ENCODE measurements at regions not wholly inside any gene's neighbourhood (a gene's known extent, or its start where the extent isn't known, plus 50 kb on each side); places are given as distances from the start of the nearest gene placed in this dataset.

DNA sequence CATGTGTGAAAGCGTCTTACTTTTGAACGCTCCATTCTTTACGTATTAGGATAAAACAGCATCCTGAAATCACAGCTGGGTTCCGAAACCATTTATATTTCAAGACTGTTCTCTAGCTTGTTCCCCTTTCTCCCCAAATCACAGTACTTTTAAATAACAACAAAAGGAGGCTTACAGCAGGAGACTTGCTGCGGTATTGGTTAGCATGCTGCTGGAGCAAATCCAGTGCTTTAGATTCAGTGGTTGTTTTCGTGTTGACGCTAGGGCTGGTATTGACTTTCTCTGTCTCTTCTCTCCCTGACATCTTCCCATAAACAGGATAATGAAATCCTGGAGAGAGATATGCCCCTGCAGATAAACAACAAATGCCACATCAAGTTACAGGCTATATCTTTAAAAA, 103.1 kb downstream of the ZNF608 start:
- TF ChIP-seq, protein P1, sequence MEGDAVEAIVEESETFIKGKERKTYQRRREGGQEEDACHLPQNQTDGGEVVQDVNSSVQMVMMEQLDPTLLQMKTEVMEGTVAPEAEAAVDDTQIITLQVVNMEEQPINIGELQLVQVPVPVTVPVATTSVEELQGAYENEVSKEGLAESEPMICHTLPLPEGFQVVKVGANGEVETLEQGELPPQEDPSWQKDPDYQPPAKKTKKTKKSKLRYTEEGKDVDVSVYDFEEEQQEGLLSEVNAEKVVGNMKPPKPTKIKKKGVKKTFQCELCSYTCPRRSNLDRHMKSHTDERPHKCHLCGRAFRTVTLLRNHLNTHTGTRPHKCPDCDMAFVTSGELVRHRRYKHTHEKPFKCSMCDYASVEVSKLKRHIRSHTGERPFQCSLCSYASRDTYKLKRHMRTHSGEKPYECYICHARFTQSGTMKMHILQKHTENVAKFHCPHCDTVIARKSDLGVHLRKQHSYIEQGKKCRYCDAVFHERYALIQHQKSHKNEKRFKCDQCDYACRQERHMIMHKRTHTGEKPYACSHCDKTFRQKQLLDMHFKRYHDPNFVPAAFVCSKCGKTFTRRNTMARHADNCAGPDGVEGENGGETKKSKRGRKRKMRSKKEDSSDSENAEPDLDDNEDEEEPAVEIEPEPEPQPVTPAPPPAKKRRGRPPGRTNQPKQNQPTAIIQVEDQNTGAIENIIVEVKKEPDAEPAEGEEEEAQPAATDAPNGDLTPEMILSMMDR (IDR thresholded peaks at IDR 0.05) = no peak
- TF ChIP-seq EP300 (IDR thresholded peaks at IDR 0.05; ENCODE audit: borderline replicate concordance in 1 of 2, low read depth in 1 of 2, low read length in 1 of 2) = no peak
- TF ChIP-seq, protein P2, sequence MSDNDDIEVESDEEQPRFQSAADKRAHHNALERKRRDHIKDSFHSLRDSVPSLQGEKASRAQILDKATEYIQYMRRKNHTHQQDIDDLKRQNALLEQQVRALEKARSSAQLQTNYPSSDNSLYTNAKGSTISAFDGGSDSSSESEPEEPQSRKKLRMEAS (IDR thresholded peaks at IDR 0.05; ENCODE audit: low read depth) = no peak
- no peak for TF ChIP-seq CHD2 (IDR thresholded peaks at IDR 0.05; ENCODE audit: low read length, partially characterized antibody)
- TF ChIP-seq EZH2phosphoT487 (IDR thresholded peaks at IDR 0.05; ENCODE audit: borderline replicate concordance, low read depth) = no peak
- TF ChIP-seq POLR2AphosphoS5 (IDR thresholded peaks at IDR 0.05; ENCODE audit: low read depth, low read length) = no peak
- TF ChIP-seq GATA2 (CRISPR knock-in tag; IDR thresholded peaks at IDR 0.05) = no peak
- TF ChIP-seq GABPA (IDR thresholded peaks at IDR 0.05; ENCODE audit: low read depth) = no peak
- no peak for TF ChIP-seq TCF12 (IDR thresholded peaks at IDR 0.05)
- TF ChIP-seq, protein P3, sequence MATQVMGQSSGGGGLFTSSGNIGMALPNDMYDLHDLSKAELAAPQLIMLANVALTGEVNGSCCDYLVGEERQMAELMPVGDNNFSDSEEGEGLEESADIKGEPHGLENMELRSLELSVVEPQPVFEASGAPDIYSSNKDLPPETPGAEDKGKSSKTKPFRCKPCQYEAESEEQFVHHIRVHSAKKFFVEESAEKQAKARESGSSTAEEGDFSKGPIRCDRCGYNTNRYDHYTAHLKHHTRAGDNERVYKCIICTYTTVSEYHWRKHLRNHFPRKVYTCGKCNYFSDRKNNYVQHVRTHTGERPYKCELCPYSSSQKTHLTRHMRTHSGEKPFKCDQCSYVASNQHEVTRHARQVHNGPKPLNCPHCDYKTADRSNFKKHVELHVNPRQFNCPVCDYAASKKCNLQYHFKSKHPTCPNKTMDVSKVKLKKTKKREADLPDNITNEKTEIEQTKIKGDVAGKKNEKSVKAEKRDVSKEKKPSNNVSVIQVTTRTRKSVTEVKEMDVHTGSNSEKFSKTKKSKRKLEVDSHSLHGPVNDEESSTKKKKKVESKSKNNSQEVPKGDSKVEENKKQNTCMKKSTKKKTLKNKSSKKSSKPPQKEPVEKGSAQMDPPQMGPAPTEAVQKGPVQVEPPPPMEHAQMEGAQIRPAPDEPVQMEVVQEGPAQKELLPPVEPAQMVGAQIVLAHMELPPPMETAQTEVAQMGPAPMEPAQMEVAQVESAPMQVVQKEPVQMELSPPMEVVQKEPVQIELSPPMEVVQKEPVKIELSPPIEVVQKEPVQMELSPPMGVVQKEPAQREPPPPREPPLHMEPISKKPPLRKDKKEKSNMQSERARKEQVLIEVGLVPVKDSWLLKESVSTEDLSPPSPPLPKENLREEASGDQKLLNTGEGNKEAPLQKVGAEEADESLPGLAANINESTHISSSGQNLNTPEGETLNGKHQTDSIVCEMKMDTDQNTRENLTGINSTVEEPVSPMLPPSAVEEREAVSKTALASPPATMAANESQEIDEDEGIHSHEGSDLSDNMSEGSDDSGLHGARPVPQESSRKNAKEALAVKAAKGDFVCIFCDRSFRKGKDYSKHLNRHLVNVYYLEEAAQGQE (IDR thresholded peaks at IDR 0.05; ENCODE audit: low read depth, low read length) = no peak
- TF ChIP-seq RAD21 (IDR thresholded peaks at IDR 0.05; ENCODE audit: low read length) = no peak
- no peak for TF ChIP-seq SMC3 (IDR thresholded peaks at IDR 0.05; ENCODE audit: low read depth, low read length)

All from SK-N-SH (cell line).